CD4-positive, alpha-beta T cell treated with Interferon alpha-2 for 1 hour (primary cell): ENCODE measurements at regions not wholly inside any gene's neighbourhood (a gene's known extent, or its start where the extent isn't known, plus 50 kb on each side); places are given as distances from the start of the nearest gene placed in this dataset.
A peak's percentile ranks its signal among the peaks of the same experiment; 100 is the strongest.

Experiments used
- DNase-seq, 2 donors: peaks; one replicate each; pipeline ENCODE4 v3.0.0-alpha.2; 2020 to 2022

- DNase-seq = no peak
Observed at GRCh38 chr6:137352859-137353258, 133.7 kb upstream of the IFNGR1 start.

GRCh38 chr6:137351890-137352289, 132.7 kb upstream of the IFNGR1 start:
- peak in 1 of 2 donors; percentile 67 for DNase-seq

DNA sequence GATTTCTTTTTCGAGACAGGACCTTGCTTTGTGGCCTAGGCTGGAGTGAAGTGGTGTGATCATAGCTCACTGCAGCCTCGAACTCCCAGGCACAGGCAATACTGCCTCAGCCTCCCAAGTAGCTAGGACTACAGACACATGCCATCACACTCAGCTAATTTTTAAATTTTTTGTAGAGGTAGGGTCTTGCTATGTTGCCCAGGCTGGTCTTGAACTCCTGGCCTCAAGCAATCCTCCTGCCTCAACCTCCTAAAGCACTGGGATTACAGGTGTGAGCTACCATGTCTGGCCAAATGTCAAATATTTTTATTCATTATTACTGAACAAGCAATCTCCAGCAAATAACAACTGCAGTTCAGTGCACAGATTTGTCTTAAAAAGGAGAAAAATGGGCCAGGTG, 131.7 kb upstream of the IFNGR1 start:
- DNase-seq = no peak

GRCh38 chr6:137349856-137350830, 131.0 kb upstream of the IFNGR1 start:
- no peak for DNase-seq

DNA sequence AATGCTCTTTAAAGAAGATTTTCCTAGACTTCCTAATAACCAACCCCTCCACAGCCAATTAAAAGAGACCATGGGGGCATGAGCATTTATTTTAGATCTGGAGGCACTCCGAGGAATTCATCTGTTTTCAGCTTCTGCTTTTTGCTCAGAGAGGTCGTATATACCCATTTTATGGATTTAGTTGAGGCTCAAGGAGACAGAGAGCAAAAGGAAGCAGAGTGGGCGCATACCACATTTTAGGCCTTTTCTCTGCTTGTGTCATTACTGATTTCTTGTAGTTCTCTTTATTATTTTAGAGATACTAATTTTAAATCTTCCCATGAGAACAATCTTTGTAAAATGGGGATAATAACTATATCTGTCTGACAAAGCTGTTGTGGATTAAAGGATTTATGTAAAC, 129.6 kb upstream of the IFNGR1 start:
- no peak for DNase-seq

DNA sequence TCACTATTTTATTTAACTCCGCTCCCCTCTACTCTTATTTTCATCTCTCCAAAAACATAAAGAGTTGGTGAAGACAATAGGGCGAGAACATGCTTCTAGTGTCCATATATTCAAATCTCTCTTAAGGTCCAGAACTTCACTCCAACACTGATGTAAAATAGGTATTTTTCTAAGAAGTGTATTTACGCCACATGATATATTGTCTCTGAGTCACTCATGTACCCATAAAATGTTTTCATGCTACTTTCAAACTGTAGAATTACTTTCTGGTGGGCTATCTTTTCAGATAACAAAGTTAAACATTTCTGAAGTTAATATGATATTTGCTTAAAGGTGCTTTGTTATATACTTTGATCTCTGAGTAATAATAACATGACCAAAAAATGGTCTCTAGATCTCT, 124.1 kb upstream of the IFNGR1 start:
- DNase-seq = no peak

- peak in 1 of 2 donors; percentile 3 for DNase-seq
Observed at GRCh38 chr6:137342607-137343190, 123.5 kb upstream of the IFNGR1 start.

GRCh38 chr6:137341681-137342195, 122.6 kb upstream of the IFNGR1 start:
- peak; percentile 58 to 78 for DNase-seq

DNA sequence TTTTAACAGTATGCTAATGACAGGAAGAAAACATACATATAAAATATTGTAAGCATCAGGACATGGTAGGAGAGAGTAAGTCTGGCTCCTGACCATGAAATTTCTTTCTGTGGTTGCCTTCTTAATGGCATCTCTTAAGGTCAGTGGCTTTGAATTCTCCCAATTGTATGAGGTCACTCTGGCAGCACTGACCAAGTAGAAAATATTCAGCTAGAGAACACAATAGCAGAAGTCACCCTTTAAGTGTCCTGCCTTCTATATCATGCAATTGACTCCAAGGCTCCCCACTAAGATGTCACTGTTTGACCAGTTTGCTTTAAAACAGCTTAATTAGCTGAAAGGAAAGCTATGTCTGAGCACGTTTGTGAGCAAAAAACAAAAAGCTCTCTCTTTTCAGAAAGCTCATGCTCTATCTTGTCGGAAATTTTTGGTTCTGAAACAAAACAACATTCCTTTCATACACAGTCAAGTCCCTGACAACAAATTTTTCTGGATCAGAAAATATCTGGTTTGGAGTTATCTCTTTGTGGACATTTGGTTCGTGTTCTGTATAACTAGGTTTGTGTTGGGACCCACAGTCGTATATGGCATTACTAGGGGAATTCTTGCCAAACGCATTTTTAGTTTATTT, 120.9 kb upstream of the IFNGR1 start:
- DNase-seq = no peak

DNA sequence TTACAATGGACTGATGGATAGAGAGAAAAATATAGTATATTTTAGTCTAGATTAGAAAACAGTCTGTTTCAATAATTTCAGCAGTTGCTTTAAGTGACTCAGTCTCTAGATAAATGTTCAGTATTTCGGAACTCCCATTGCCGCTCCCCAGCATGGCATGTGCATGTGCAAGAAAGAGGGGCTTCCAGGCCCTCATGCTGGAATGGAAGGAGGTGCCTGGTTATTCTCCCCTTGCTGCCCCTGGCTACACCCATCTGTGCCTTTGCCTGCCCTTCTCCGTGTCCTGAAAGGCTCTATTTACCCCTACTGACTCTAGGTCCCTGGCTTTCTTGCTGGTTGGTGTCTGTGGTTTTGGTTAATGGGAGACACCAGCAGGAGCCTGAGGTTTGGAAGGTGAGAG, 115.7 kb upstream of the IFNGR1 start:
- no peak for DNase-seq

- DNase-seq = no peak
Observed at GRCh38 chr6:137334094-137334493, 114.9 kb upstream of the IFNGR1 start.

DNA sequence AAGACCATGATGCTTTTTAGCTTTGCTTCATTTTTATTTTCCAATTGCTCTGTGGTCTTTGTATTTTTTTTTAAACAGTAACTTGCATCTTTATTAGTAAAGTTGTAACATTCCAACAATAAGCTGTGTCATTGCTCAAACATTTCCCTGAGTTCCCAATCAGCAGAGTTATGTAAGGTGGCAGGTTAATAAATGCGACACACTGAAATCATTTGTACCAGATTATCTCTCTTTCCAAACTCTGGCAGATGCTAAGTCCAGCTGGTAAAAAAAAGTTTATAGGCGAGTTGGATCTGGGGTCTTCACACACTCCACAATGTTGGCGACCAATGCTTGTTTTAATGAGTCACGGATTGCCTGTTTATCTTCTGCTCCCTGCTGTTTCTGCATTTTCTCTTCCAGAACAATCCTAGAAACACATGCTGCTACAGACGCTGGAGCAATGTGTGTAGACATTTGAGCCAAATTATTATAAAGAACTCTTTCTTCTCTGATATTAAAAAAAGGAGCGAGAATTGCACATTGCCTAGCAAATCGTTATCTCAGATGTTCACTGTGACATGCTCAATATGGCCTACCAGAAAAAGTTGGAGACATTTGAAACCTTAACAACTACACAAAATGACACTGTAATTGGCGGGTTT, 113.6 kb upstream of the IFNGR1 start:
- no peak for DNase-seq

DNA sequence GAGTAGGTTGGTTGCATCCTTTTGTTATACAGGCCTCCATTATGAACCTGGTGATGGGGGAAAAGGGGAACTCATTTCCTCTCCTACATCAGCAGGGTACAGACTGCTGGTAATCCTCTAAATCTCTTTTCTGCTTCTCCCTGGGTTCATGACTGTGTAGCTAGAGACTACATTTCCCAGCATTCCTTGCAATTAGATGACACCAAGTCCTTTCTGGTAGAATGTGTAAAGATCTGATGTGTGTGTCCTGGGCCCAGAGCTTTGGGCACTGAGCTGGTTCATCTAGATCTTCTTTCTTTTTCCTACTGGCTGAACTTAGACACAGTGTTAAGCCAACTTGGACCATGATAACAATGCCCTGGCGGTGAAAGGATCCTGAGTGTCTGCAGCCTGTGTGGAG, 104.7 kb upstream of the IFNGR1 start:
- DNase-seq = no peak

GRCh38 chr6:137320271-137320670, 101.1 kb upstream of the IFNGR1 start:
- no peak for DNase-seq

DNA sequence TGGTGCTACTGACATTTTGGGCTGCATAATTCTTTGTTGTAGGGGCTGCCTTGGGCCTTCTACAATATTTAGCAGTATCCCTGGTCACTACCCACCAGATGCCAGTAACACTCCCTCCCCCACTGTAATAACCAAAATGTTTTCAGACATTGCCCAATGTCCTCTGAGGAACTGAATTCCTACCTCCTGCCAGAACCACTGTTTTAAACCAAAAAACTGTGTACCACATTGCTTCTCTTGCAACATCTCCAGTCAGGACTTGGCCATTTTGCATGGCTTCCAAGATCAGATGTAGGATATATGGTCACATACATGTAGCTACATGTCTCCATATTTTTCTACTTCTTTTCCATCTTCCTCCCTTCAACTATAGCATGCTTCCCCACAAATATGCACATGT, 97.4 kb upstream of the IFNGR1 start:
- no peak for DNase-seq

GRCh38 chr6:137315081-137315480, 95.9 kb upstream of the IFNGR1 start:
- DNase-seq = peak in 1 of 2 donors; percentile 12

GRCh38 chr6:137313928-137314855, 95.0 kb upstream of the IFNGR1 start:
- peak; percentile 67 to 68 for DNase-seq

DNA sequence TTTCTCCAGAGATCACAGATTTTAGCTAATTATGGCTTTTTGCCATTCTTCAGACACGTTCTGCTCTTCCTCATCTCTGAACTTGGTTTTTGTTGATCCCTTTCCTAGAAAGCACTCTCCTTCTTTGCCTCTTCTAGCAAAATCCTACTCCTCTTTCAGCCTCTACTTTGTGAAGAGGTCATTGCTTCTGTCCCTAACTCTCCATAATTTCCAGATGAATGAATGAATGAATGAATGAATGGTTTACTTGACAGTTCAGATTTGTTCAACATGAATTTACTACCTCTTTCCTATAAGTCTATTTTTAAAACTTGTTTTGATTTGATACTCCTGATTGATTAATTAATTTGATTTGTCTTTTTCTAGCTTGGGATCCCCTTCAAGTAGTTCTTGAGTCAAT, 94.0 kb upstream of the IFNGR1 start:
- no peak for DNase-seq

DNA sequence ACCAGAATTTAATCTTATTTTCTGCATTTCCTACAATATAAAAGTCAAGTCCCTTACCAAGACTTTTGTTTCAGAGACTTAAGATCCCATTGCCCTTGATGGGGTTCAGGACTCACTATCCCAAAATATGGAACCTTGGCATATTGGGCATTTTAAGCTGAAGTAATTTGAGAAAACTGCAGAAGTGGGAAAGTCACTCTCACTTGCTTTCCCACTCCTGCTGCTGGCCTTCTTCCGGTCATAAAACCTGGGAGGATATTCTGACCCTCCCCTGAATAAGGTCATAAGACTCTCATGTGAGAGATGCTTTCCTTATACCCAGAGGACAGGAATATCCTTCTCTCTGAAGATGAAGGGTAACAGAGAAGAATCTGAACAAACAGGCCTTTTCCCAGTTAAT, 92.8 kb upstream of the IFNGR1 start:
- no peak for DNase-seq

DNA sequence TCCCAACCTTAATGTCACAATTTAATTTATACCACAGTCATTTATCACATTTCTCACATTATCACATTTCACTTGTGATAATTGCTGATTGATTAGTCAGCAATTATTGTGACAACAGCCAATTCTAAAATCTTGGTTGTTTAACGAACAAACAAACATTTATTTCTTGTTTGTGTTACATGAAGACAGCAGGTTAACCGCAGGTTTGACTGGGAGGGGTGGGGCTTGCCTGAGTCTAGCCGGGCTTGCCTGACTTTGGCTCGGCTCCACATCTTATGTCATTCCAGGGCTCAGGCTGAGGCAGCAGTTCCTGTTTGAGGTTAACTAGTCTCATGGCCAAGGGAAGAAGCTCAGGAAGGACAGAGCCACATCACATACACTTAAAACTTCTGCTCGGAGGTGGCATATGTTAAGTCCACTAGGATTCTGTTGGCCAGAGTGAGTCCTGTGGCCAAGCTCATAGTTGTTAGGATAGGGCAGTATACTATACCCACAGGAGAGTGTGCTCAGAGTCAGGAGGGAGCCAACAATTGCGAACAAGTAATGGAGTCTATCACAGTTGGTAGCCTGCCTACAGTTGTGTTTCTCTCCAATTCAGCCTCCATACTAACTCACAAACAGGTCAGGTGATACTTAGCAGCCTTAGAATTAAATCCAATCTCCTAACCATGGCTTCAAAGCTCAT, 90.0 kb upstream of the IFNGR1 start:
- DNase-seq = peak; percentile 21 to 40

DNA sequence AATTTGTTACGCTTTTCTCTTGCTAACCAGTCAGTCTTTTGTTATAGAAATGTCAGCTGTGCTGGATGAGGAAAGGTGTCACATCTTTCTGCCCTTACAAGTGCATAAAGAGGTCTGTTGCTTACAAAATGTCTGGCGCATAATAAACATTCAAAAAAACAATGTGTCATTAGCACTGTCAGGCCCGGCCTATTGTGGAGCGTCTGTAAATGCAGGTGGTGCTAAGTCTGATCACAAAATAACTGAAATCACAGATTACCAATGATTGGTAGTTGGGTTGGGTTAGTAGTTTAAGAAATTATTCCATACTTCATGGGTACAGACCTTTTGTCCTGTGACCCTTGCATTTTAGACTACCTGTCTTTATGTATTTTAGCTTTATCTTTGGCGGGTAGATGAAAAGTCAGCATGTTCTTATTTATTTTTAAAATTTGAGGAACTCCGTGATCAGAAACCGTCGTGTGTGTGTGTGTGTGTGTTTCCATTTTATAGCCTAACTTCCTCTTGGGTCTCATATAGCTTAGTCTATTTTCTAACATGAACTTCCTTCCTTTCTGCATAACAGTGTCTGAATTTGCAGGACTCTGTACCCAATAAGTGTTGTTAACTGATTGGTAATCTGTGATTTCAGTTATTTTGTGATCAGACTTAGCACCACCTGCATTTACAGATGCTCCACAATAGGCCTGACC, 88.1 kb upstream of the IFNGR1 start:
- peak in 1 of 2 donors; percentile 33 for DNase-seq
